GM21723 (cell line): ENCODE measurements at regions not wholly inside any gene's neighbourhood (a gene's known extent, or its start where the extent isn't known, plus 50 kb on each side); places are given as distances from the start of the nearest gene placed in this dataset.
"Not testable (repeated sequence)": the region's sequence is repeated elsewhere in the genome, so short reads cannot be mapped to it uniquely, and the experiment has no call there.

Source experiments
- ATAC-seq: cut with Tn5 transposase; IDR thresholded peaks from one replicate; pipeline ENCODE4 v1.9.1; 2021; ENCODE audit warnings: mild to moderate bottlenecking, moderate library complexity; ENCODE audit not compliant: unreplicated experiment

DNA sequence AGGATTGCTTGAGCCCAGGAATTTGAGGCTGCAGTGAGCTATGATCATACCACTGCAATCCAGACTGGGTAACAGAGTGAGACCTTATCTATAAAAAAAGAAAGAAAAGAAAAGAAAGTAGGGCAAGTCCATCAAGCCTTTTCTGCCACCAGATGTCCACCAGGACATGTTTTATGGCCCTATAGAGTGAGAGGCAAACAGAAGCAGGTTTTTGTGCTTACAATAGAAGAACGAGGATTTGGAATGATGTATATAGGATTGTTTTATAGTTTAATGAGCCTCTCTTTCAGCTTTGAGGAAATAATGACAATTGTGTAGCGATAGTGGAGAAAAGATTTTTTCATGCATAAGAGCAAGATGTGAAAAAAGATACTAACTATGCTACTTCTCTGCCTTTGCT is 480.5 kb downstream of the KLF12 start:
- no peak for ATAC-seq

- ATAC-seq: no peak
These were observed 486.8 kb downstream of the KLF12 start for GRCh38 chr13:73647417-73647816.

- not testable (repeated sequence) for ATAC-seq
These were observed 493.6 kb downstream of the KLF12 start for GRCh38 chr13:73640476-73641179.

GRCh38 chr13:73635166-73635787 is 498.9 kb downstream of the KLF12 start:
- no peak for ATAC-seq

DNA sequence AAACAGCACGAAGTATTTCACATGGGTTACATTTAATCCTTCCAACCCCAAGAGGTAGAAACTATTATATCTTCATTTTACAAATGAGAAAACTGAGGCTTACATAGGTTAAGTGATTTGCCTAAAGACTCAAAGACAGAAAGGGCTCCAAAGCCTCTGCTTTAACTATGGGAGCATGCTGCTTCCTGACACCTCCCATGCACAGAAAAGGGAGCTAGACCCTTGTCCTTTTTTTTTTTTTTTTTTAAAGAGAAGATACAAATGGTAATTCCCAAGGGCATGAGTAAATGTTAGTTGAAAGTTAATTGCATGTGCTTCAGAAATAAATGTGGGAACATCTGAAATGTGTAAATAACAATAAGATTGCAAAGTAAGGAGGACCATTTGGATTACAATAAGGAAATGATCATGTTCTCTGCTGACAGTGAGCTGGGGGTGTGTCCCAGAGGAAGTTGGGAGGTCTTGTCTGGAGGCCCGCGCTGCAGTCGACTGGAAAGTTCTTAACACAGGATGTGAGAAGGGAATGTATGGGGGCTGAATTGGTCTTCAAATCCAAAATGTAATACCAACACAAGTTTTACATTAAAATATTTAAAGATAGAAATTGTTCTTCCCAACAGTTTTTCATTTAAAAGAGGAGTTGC is 500.3 kb downstream of the KLF12 start:
- ATAC-seq: no peak

DNA sequence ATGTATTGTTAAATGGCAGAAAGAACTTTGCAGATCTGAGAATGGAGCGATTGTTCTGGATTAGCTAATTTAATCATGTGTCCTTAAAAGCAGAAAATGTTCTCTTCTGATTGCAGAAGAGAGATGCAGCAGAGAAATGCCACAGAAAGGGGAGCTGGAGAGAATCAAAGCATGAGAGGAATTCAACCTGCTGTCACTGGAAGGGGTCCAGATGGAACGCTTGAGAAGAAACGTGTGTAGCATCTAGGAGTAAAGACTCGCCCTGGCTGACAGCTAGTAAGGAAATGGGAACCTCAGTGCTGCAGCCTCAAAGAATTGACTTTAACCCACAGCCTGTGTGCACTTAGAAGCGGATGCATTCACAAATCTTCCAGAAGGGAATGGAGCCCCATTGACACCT is 502.8 kb downstream of the KLF12 start:
- ATAC-seq: no peak

DNA sequence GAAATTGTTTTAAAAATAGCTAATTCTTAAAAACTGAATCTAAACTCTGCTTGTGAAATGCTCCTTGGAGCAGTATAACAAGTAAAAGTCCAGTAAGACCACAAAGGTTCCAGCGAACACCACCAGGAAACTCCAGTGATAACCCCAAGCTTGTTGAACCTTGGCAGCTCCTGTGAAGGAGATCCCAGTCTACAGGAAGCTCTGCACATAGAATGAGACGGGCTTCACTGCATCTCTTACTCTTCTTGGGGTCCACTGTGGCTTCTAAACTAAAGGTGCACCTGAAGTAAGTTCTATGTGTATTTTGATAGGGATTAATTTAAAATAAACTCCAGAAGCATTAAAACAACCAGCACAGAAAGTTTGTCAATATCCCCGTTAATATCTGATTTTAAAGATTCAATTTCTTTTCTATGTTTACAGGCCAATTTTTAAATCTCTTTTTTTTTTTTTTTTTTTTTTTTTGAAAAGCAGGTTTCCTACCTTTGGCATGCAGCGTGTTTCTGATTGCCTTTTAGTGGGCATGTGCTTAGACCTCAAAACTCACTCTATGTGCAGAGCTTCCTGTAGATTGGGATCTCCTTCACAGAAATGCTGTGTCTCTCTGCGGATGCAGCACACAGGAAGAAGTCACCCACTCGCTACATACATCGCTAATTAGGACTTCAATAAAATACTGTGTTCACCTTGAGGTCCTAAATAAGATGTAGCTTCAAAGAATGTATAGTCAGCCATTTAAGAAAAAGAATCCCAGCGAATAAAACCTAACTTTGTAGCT is 508.5 kb downstream of the KLF12 start:
- ATAC-seq: no peak

- no peak for ATAC-seq
These were observed 510.9 kb downstream of the KLF12 start for GRCh38 chr13:73623281-73623680.

DNA sequence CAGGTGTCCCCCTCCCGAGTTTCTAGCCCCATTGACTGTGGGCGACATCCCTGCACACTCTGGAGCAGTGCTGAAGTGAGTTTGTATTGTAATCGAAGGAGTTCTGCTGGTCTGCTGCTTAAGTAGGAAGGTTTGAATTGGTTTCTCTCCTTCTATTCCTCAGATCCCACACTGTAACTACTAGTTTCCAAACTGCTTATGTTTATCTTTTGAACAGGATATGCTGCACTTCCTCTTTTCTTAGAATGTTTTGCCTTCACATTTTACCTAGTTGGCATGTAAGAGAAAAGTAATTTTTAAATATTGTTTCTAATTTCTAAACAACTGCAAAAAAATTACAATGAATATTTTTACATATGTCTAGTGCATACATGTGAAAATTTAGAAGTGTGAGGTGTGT is 511.8 kb downstream of the KLF12 start:
- ATAC-seq: no peak

GRCh38 chr13:73618275-73618865 is 515.8 kb downstream of the KLF12 start:
- ATAC-seq: no peak

- ATAC-seq: no peak
These were observed 517.3 kb downstream of the KLF12 start for GRCh38 chr13:73616861-73617260.

GRCh38 chr13:73610799-73611592 is 523.2 kb downstream of the KLF12 start:
- ATAC-seq: no peak

- ATAC-seq: no peak
These were observed 525.3 kb downstream of the KLF12 start for GRCh38 chr13:73608711-73609485.

- no peak for ATAC-seq
These were observed 526.1 kb downstream of the KLF12 start for GRCh38 chr13:73608157-73608516.

DNA sequence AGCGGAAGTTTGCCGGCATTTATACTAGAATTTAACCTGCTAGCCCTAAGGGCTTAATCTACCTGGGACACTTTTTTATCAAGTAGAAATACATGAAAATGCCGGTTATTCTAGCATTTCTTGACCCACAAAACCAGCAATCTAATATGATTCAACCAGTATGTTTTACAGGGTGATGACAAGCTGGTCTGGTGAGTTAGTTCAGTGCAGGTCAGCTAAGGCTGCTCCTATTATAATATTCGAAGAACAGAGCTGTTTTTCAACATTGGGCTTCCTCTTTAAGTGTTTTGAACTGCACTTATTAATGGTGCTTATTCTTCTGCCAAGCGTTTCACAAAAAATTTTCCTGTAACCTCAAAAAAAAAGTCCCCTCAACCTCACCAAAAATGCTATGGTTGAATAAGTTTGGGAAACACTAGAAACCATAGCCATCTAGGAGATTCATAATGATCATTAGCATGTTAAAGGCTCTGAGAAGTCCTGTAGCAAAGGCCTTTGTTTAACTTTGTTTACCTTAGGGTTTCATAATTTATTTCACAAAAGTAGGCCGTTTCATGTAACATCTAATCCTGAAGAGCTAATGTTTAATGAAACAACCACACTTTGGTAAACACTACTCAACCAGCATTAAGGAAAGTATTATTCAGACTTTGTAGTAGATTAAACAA is 526.6 kb downstream of the KLF12 start:
- ATAC-seq: no peak

GRCh38 chr13:73603646-73604045 is 530.6 kb downstream of the KLF12 start:
- ATAC-seq: no peak

- ATAC-seq: no peak
These were observed 531.9 kb downstream of the KLF12 start for GRCh38 chr13:73602295-73602694.

- no peak for ATAC-seq
These were observed 532.5 kb downstream of the KLF12 start for GRCh38 chr13:73601708-73602107.
